ENCODE measurements at regions not wholly inside any gene's neighbourhood (a gene's known extent, or its start where the extent isn't known, plus 50 kb on each side); places are given as distances from the start of the nearest gene placed in this dataset.

GRCh38 chr18:30746224-30746623, 296.3 kb downstream of the DSC3 start:
- no peak for TF ChIP-seq CTCF (IDR thresholded peaks at IDR 0.05)
- TF ChIP-seq POLR2A (IDR thresholded peaks at IDR 0.05), result no peak

All from body of pancreas (tissue), 4 donors.